AG04450 (cell line): ENCODE measurements at regions not wholly inside any gene's neighbourhood (a gene's known extent, or its start where the extent isn't known, plus 50 kb on each side); places are given as distances from the start of the nearest gene placed in this dataset.

Experiments
- CTCF ChIA-PET: fragments of 300-600, 350-600 bp; formaldehyde crosslinking; extraction: SDS; loops from one replicate; lab custom pipeline; 2022; ENCODE audit warnings: antibody characterized with exemption, inconsistent platforms; lab: Charles Lee
- POLR2A ChIA-PET: fragments of 350-600 bp; formaldehyde crosslinking; extraction: SDS; loops from one replicate; lab custom pipeline; 2021; ENCODE audit warnings: antibody characterized with exemption, inconsistent platforms; lab: Yijun Ruan, JAX
- DNase-seq: peaks from one replicate; pipeline ENCODE4 v3.0.0-alpha.2; 2011; ENCODE audit warnings: low read depth, low spot score
- H3K27ac ChIP-seq: one replicate; pipeline ENCODE4 v1.5.1; 2012; ENCODE audit warnings: low read depth, low read length, control low read depth
- H3K27me3 ChIP-seq: one replicate; pipeline ENCODE4 v1.6.0; 2012; ENCODE audit warnings: low read length; ENCODE audit not compliant: control insufficient read depth, insufficient read depth
- H3K4me3 ChIP-seq: 2 replicates; pipeline ENCODE4 v1.5.1; 2011; ENCODE audit warnings: mild to moderate bottlenecking, low read depth, low read length, control low read depth
- H3K9me3 ChIP-seq: 2 replicates; pipeline ENCODE4 v1.5.1; 2012; ENCODE audit warnings: low read length; ENCODE audit not compliant: control insufficient read depth, insufficient read depth
- CTCF ChIP-seq: IDR thresholded peaks from 2 replicates; pipeline ENCODE4 v1.5.1; 2011; ENCODE audit warnings: low read depth, low read length, control low read depth, inconsistent platforms

- POLR2A ChIA-PET = no interaction called here
- no peak overlapping the region for H3K27ac ChIP-seq
- H3K9me3 ChIP-seq = no peaks in the 10 kb centered on the region
- no peak overlapping the region for H3K4me3 ChIP-seq
- DNase-seq = no peak
- TF ChIP-seq CTCF = no peak
- no peaks in the 10 kb centered on the region for H3K27me3 ChIP-seq
- CTCF ChIA-PET = no interaction called here
Observed at GRCh38 chr2:66994654-66995053, 402.5 kb upstream of the ETAA1 start.

GRCh38 chr2:66995636-66996035 is 401.5 kb upstream of the ETAA1 start:
- TF ChIP-seq CTCF = no peak
- Histone ChIP-seq H3K27me3 (no peaks in the 10 kb centered on the region), H3K9me3 (no peaks in the 10 kb centered on the region), H3K4me3 (no peak overlapping the region), H3K27ac (no peak overlapping the region)
- POLR2A ChIA-PET = no interaction called here
- DNase-seq = no peak
- CTCF ChIA-PET = no interaction called here

GRCh38 chr2:67002618-67003371 is 394.3 kb upstream of the ETAA1 start:
- TF ChIP-seq CTCF = no peak
- no peak for DNase-seq
- Histone ChIP-seq H3K4me3 (no peak overlapping the region), H3K9me3 (no peaks in the 10 kb centered on the region), H3K27me3 (no peaks in the 10 kb centered on the region), H3K27ac (no peak overlapping the region)
- POLR2A ChIA-PET = no interaction called here
- CTCF ChIA-PET = no interaction called here

GRCh38 chr2:67006373-67006960 is 390.7 kb upstream of the ETAA1 start:
- no peaks in the 10 kb centered on the region for H3K27me3 ChIP-seq
- no peak for DNase-seq
- H3K9me3 ChIP-seq = no peaks in the 10 kb centered on the region
- H3K4me3 ChIP-seq = no peak overlapping the region
- ChIA-PET CTCF (no interaction called here), POLR2A (no interaction called here)
- no peak overlapping the region for H3K27ac ChIP-seq
- TF ChIP-seq CTCF = no peak

- H3K27ac ChIP-seq = peak overlapping the region; percentile 33
- no peak for DNase-seq
- CTCF ChIA-PET = no interaction called here
Observed at GRCh38 chr2:67008155-67008554, 389.0 kb upstream of the ETAA1 start.

More at GRCh38 chr2:67008155-67008554, 389.0 kb upstream of the ETAA1 start:
- no peaks in the 10 kb centered on the region for H3K9me3 ChIP-seq
- H3K4me3 ChIP-seq = no peak overlapping the region
- TF ChIP-seq CTCF = no peak
- H3K27me3 ChIP-seq = no peaks in the 10 kb centered on the region
- POLR2A ChIA-PET = interaction anchor here (0.9 to 1.4 kb wide), 3 partner anchors 119 to 571 kb away, joined by 3 to 5 read pairs (median 3); no protein-coding TSS in a partner anchor
